H1 (cell line): ENCODE measurements at regions not wholly inside any gene's neighbourhood (a gene's known extent, or its start where the extent isn't known, plus 50 kb on each side); places are given as distances from the start of the nearest gene placed in this dataset.

Experiments used
- CTCF ChIA-PET: fragments of 300-600 bp; sonication (Branson Sonifier 250); formaldehyde crosslinking; loops from one replicate; lab custom pipeline; 2021; ENCODE audit not compliant: partially characterized antibody; lab: Charles Lee
- POLR2A ChIA-PET: fragments of 300-600 bp; sonication (Branson Sonifier 250); formaldehyde crosslinking; loops from one replicate; lab custom pipeline; 2021; ENCODE audit warnings: inconsistent platforms; ENCODE audit not compliant: partially characterized antibody; lab: Charles Lee
- DNase-seq, 2 experiments: peaks; one replicate each; pipeline versions ENCODE4 v3.0.0 to v3.0.0-alpha.2; 2010 to 2022; ENCODE audit warnings: low spot score in 2 of 2, low read depth in 1 of 2, mixed read lengths in 1 of 2
- FAIRE-seq: peaks from 2 replicates; lab custom pipeline; 2011; peaks lifted over from hg19 to GRCh38; lab: Jason Lieb, UNC
- H2AFZ ChIP-seq: 2 replicates; pipeline ENCODE4 v1.8.1; 2012; ENCODE audit warnings: low read length, inconsistent platforms
- H2AK5ac ChIP-seq: 2 replicates; pipeline ENCODE4 v1.6.1; 2013; ENCODE audit warnings: low read depth, low read length
- H2BK120ac ChIP-seq: replicated peaks from 2 replicates; pipeline ENCODE3; 2013; ENCODE audit warnings: low read depth, low read length, inconsistent platforms
- H2BK12ac ChIP-seq: 2 replicates; pipeline ENCODE4 v1.6.1; 2013; ENCODE audit warnings: low read depth, low read length
- H2BK15ac ChIP-seq: 2 replicates; pipeline ENCODE4 v1.6.1; 2013; ENCODE audit warnings: low read length
- H2BK20ac ChIP-seq: 2 replicates; pipeline ENCODE4 v1.6.1; 2013; ENCODE audit warnings: low read length
- H2BK5ac ChIP-seq: 2 replicates; pipeline ENCODE4 v1.6.1; 2013; ENCODE audit warnings: low read depth, low read length
- H3K14ac ChIP-seq: 2 replicates; pipeline ENCODE4 v1.6.1; 2013; ENCODE audit warnings: inconsistent platforms; ENCODE audit not compliant: insufficient read length
- H3K18ac ChIP-seq: 2 replicates; pipeline ENCODE4 v1.6.1; 2013; ENCODE audit warnings: low read length; ENCODE audit errors: extremely low read depth
- H3K23ac ChIP-seq: 2 replicates; pipeline ENCODE4 v1.6.1; 2013; ENCODE audit warnings: inconsistent platforms; ENCODE audit not compliant: insufficient read length
- H3K23me2 ChIP-seq: 2 replicates; pipeline ENCODE4 v1.6.1; 2013; ENCODE audit warnings: low read depth, low read length
- H3K27ac ChIP-seq: 2 replicates; pipeline ENCODE4 v1.6.1; 2011; ENCODE audit warnings: low read depth, low read length, inconsistent platforms
- H3K27me3 ChIP-seq, 4 experiments: replicated peaks in 1 of 4; 1 replicate in 1 of 4; 2 replicates in 3 of 4; pipeline versions ENCODE4 v1.6.1 to v1.8.1; 2011 to 2013; ENCODE audit warnings: low read length in 3 of 4, mild to moderate bottlenecking in 3 of 4, inconsistent platforms in 2 of 4, mixed read lengths in 2 of 4, moderate library complexity in 1 of 4; ENCODE audit not compliant: control insufficient read depth in 3 of 4, insufficient read depth in 3 of 4; ENCODE audit errors: extremely low read depth in 1 of 4
- H3K36me3 ChIP-seq, 4 experiments: 2 replicates each; pipeline versions ENCODE4 v1.6.1 to v1.8.1; 2011 to 2013; ENCODE audit warnings: mild to moderate bottlenecking in 4 of 4, low read length in 3 of 4, moderate library complexity in 2 of 4, control low read depth in 1 of 4, inconsistent platforms in 1 of 4; ENCODE audit not compliant: insufficient read depth in 4 of 4, control insufficient read depth in 2 of 4
- H3K4ac ChIP-seq: replicated peaks from 2 replicates; pipeline ENCODE3; 2013; ENCODE audit warnings: low read length, low read depth, mixed read lengths, inconsistent platforms; ENCODE audit not compliant: insufficient read length
- H3K4me1 ChIP-seq, 4 experiments: replicated peaks in 1 of 4; 1 replicate in 1 of 4; 2 replicates in 3 of 4; pipeline versions ENCODE4 v1.6.1 to v1.8.1; 2011 to 2013; ENCODE audit warnings: low read length in 3 of 4, inconsistent platforms in 2 of 4, mixed read lengths in 1 of 4; ENCODE audit not compliant: insufficient read depth in 4 of 4, control insufficient read depth in 3 of 4
- H3K4me2 ChIP-seq, 2 experiments: 2 replicates each; pipeline versions ENCODE4 v1.6.1 to v1.8.1; 2011 to 2013; ENCODE audit warnings: low read depth in 2 of 2, low read length in 2 of 2, control low read depth in 1 of 2, inconsistent platforms in 1 of 2, mild to moderate bottlenecking in 1 of 2; ENCODE audit not compliant: insufficient read depth in 1 of 2
- H3K4me3 ChIP-seq, 4 experiments: fragments of 200-600, 300-600 bp in 1 of 4; sonication (generic), shearing (Covaris generic), sonication (Bioruptor Twin) in 1 of 4; 2 replicates each; pipeline versions ENCODE4 v1.5.1 to v1.8.1; 2011 to 2016; ENCODE audit warnings: low read length in 4 of 4, low read depth in 3 of 4, control low read depth in 2 of 4, inconsistent platforms in 2 of 4, mild to moderate bottlenecking in 2 of 4, mixed read lengths in 1 of 4, moderate library complexity in 1 of 4; ENCODE audit not compliant: insufficient read depth in 2 of 4; ENCODE audit errors: extremely low read depth in 1 of 4
- H3K56ac ChIP-seq: replicated peaks from 2 replicates; pipeline ENCODE3; 2013; ENCODE audit warnings: low read depth, mild to moderate bottlenecking, mixed read lengths, low read length, inconsistent platforms; ENCODE audit not compliant: insufficient read length
- H3K79me1 ChIP-seq: 2 replicates; pipeline ENCODE4 v1.6.1; 2013; ENCODE audit warnings: low read depth, low read length, control low read depth
- H3K79me2 ChIP-seq, 2 experiments: 2 replicates each; pipeline versions ENCODE4 v1.6.1 to v1.8.1; 2012 to 2013; ENCODE audit warnings: low read length in 2 of 2, mild to moderate bottlenecking in 2 of 2, inconsistent platforms in 1 of 2; ENCODE audit not compliant: insufficient read depth in 2 of 2, control insufficient read depth in 1 of 2
- H3K9ac ChIP-seq, 4 experiments: replicated peaks in 1 of 4; 1 replicate in 1 of 4; 2 replicates in 3 of 4; pipeline versions ENCODE4 v1.6.1 to v1.8.1; 2011 to 2013; ENCODE audit warnings: low read depth in 3 of 4, low read length in 3 of 4, control low read depth in 2 of 4, mild to moderate bottlenecking in 2 of 4, moderate library complexity in 2 of 4, inconsistent platforms in 1 of 4; ENCODE audit errors: extremely low read depth in 1 of 4
- H3K9me3 ChIP-seq, 2 experiments: 2 replicates each; pipeline versions ENCODE4 v1.6.1 to v1.8.1; 2012 to 2013; ENCODE audit warnings: mild to moderate bottlenecking in 2 of 2, moderate library complexity in 2 of 2, control low read depth in 1 of 2, inconsistent platforms in 1 of 2, low read depth in 1 of 2, low read length in 1 of 2, mixed read lengths in 1 of 2; ENCODE audit not compliant: insufficient read depth in 2 of 2
- H4K20me1 ChIP-seq, 2 experiments: replicated peaks in 1 of 2; 2 replicates each; pipeline versions ENCODE3 to v1.8.1; 2011 to 2013; ENCODE audit warnings: inconsistent platforms in 2 of 2, low read length in 2 of 2, mild to moderate bottlenecking in 1 of 2; ENCODE audit not compliant: insufficient read depth in 2 of 2, control insufficient read depth in 1 of 2
- H4K5ac ChIP-seq: 2 replicates; pipeline ENCODE4 v1.6.1; 2013; ENCODE audit warnings: low read length, low read depth, mixed read lengths, inconsistent platforms; ENCODE audit not compliant: insufficient read length
- H4K8ac ChIP-seq: 2 replicates; pipeline ENCODE4 v1.8.0; 2013; ENCODE audit warnings: mild to moderate bottlenecking, moderate library complexity, low read length, inconsistent platforms; ENCODE audit not compliant: insufficient read depth; ENCODE audit errors: extremely low read depth
- H4K91ac ChIP-seq: replicated peaks from 2 replicates; pipeline ENCODE3; 2013; ENCODE audit warnings: low read length, mixed read lengths, inconsistent platforms; ENCODE audit not compliant: insufficient read length
- BCL11A ChIP-seq, 2 experiments: IDR thresholded peaks; one replicate each; pipeline ENCODE4 v1.6.1; 2011; ENCODE audit warnings: low read depth in 2 of 2, low read length in 2 of 2, mild to moderate bottlenecking in 2 of 2
- CTCF ChIP-seq, 3 experiments: IDR thresholded peaks; 1 replicate in 2 of 3; 2 replicates in 1 of 3; pipeline versions ENCODE4 v1.5.1 to v1.6.1; 2011; ENCODE audit warnings: low read length in 3 of 3, mild to moderate bottlenecking in 3 of 3, inconsistent platforms in 2 of 3, low read depth in 1 of 3, moderate library complexity in 1 of 3; ENCODE audit not compliant: insufficient read depth in 1 of 3; ENCODE audit errors: control extremely low read depth in 1 of 3
- EP300 ChIP-seq, 2 experiments: IDR thresholded peaks; 1 replicate in 1 of 2; 2 replicates in 1 of 2; pipeline ENCODE4 v1.6.1; 2011 to 2012; ENCODE audit warnings: low read depth in 2 of 2, low read length in 2 of 2, mild to moderate bottlenecking in 2 of 2, borderline replicate concordance in 1 of 2, inconsistent platforms in 1 of 2, moderate library complexity in 1 of 2
- JUN ChIP-seq: IDR thresholded peaks from 2 replicates; pipeline ENCODE4 v1.6.1; 2011; ENCODE audit warnings: low read depth, mild to moderate bottlenecking, improper control_type of control experiment, low read length
- JUND ChIP-seq: IDR thresholded peaks from 2 replicates; pipeline ENCODE4 v1.6.1; 2011; ENCODE audit warnings: mild to moderate bottlenecking, improper control_type of control experiment, low read length
- RAD21 ChIP-seq, 2 experiments: IDR thresholded peaks in 1 of 2; conservative IDR thresholded peaks in 1 of 2; 2 replicates each; pipeline ENCODE4 v1.6.1; 2011; ENCODE audit warnings: low read depth in 2 of 2, low read length in 2 of 2, improper control_type of control experiment in 1 of 2, inconsistent platforms in 1 of 2, mild to moderate bottlenecking in 1 of 2, moderate library complexity in 1 of 2
- WGBS, 2 experiments: shearing (Covaris generic) in 1 of 2; methylation state at CpG; one replicate each; pipeline versions ENCODE4 v1.1.6 to v1.1.7; 2013 to 2015; ENCODE audit warnings: low lambda C conversion rate in 2 of 2, mixed read lengths in 2 of 2, inconsistent platforms in 1 of 2, low coverage in 1 of 2, missing lambda C conversion rate in 1 of 2; ENCODE audit not compliant: insufficient replicate concordance in 2 of 2, insufficient coverage in 1 of 2, insufficient read length in 1 of 2; ENCODE audit errors: extremely low coverage in 1 of 2, missing lambda C conversion rate in 1 of 2; 5-methylcytosine and 5-hydroxymethylcytosine counted together

- POLR2A ChIA-PET: no interaction called here
- Histone ChIP-seq H3K14ac (no peak overlapping the region), H3K27ac (no peak overlapping the region), H3K9ac (no peak overlapping the region), H2BK5ac (no peak overlapping the region), H4K91ac (no peak overlapping the region), H2BK12ac (no peak overlapping the region), H2AFZ (no peak overlapping the region), H2BK15ac (no peak overlapping the region), H3K4ac (no peak overlapping the region), H3K79me2 (no peaks in the 10 kb centered on the region), H3K36me3 (no peaks in the 10 kb centered on the region), H4K20me1 (no peaks in the 10 kb centered on the region), H3K9me3 (no peaks in the 10 kb centered on the region), H3K27me3 (peaks cover 0 to 4% (median 0%) of the 10 kb centered on the region in 4 experiments; a peak in 3 of 7 replicates), H2AK5ac (no peak overlapping the region), H3K18ac (no peak overlapping the region), H3K23me2 (no peaks in the 10 kb centered on the region; the same call in 1 of the 2 replicates), H3K23ac (no peak overlapping the region), H4K8ac (no peak overlapping the region), H3K4me2 (no peak overlapping the region), H2BK20ac (no peak overlapping the region), H3K56ac (no peak overlapping the region), H3K4me3 (no peak overlapping the region), H4K5ac (no peak overlapping the region), H3K4me1 (no peaks in the 10 kb centered on the region), H3K79me1 (no peaks in the 10 kb centered on the region), H2BK120ac (no peak overlapping the region)
- no peak for DNase-seq
- no peak for TF ChIP-seq BCL11A (IDR thresholded peaks at IDR 0.05; ENCODE audit: low read depth in 2 of 2, low read length in 2 of 2)
- TF ChIP-seq RAD21 (IDR thresholded peaks at IDR 0.05 in 1 of 2, conservative IDR thresholded peaks at IDR 0.05 in 1 of 2; ENCODE audit: low read depth in 2 of 2, low read length in 2 of 2): peak; percentile 40 to 60
- TF ChIP-seq JUND: no peak
- TF ChIP-seq JUN: no peak
- TF ChIP-seq CTCF (IDR thresholded peaks at IDR 0.05; ENCODE audit: control extremely low read depth in 1 of 3, insufficient read depth in 1 of 3, low read depth in 1 of 3, low read length in 3 of 3): peak; percentile 11 to 20 (median 17); a peak in 3 of 4 replicates
- TF ChIP-seq EP300 (IDR thresholded peaks at IDR 0.05; ENCODE audit: borderline replicate concordance in 1 of 2, low read depth in 2 of 2, low read length in 2 of 2): no peak
- FAIRE-seq: no peak
- CTCF ChIA-PET: interaction anchor here (1.2 to 1.6 kb wide), 3 partner anchors 17 to 460 kb away, joined by 3 read pairs; no protein-coding TSS in a partner anchor
- 85% methylated on average over 6 of the region's 6 CpGs; no CpG with 5 or more reads in 1 of the 2 experiments for WGBS, 2 experiments
Measured at GRCh38 chr16:75805946-75806345, 79.7 kb upstream of the CPHXL start.
